Right renal cortex interstitium (tissue), 3 donors: ENCODE measurements at regions not wholly inside any gene's neighbourhood (a gene's known extent, or its start where the extent isn't known, plus 50 kb on each side); places are given as distances from the start of the nearest gene placed in this dataset.

Experiments
- DNase-seq, 3 donors: peaks; one replicate each; pipeline ENCODE4 v3.0.0-alpha.2; 2013; ENCODE audit warnings: low read depth in 3 of 3, low spot score in 2 of 3

GRCh38 chr12:41778934-41779333 is 365.7 kb downstream of the GXYLT1 start:
- no peak for DNase-seq

GRCh38 chr12:41777064-41777790 is 367.4 kb downstream of the GXYLT1 start:
- DNase-seq = no peak

- DNase-seq = no peak
Observed at GRCh38 chr12:41772478-41772877, 372.2 kb downstream of the GXYLT1 start.

GRCh38 chr12:41769810-41770209 is 374.9 kb downstream of the GXYLT1 start:
- DNase-seq = no peak

GRCh38 chr12:41768456-41768855 is 376.2 kb downstream of the GXYLT1 start:
- no peak for DNase-seq

- DNase-seq = no peak
Observed at GRCh38 chr12:41762691-41763090, 382.0 kb downstream of the GXYLT1 start.

GRCh38 chr12:41745593-41745992 is 399.1 kb downstream of the GXYLT1 start:
- no peak for DNase-seq

GRCh38 chr12:41743835-41744234 is 400.8 kb downstream of the GXYLT1 start:
- no peak for DNase-seq

GRCh38 chr12:41739066-41739465 is 405.6 kb downstream of the GXYLT1 start:
- no peak for DNase-seq

GRCh38 chr12:41737423-41737822 is 407.3 kb downstream of the GXYLT1 start:
- no peak for DNase-seq

- DNase-seq = no peak
Observed at GRCh38 chr12:41736436-41736835, 408.2 kb downstream of the GXYLT1 start.

GRCh38 chr12:41731691-41732090 is 413.0 kb downstream of the GXYLT1 start:
- no peak for DNase-seq

- no peak for DNase-seq
Observed at GRCh38 chr12:41731061-41731460, 413.6 kb downstream of the GXYLT1 start.

GRCh38 chr12:41724216-41724615 is 420.5 kb downstream of the GXYLT1 start:
- no peak for DNase-seq

GRCh38 chr12:41719214-41719613 is 425.5 kb downstream of the GXYLT1 start:
- no peak for DNase-seq

- DNase-seq = no peak
Observed at GRCh38 chr12:41715256-41715655, 429.4 kb downstream of the GXYLT1 start.

- no peak for DNase-seq
Observed at GRCh38 chr12:41709463-41710285, 435.0 kb downstream of the GXYLT1 start.

- DNase-seq = no peak
Observed at GRCh38 chr12:41709012-41709411, 435.7 kb downstream of the GXYLT1 start.

GRCh38 chr12:41706376-41706775 is 438.3 kb downstream of the GXYLT1 start:
- DNase-seq = no peak

- no peak for DNase-seq
Observed at GRCh38 chr12:41701943-41702601, 442.6 kb downstream of the GXYLT1 start.

- no peak for DNase-seq
Observed at GRCh38 chr12:41700940-41701339, 443.7 kb downstream of the GXYLT1 start.

- DNase-seq = no peak
Observed at GRCh38 chr12:41699658-41700057, 445.0 kb downstream of the GXYLT1 start.
